ENCODE measurements at regions not wholly inside any gene's neighbourhood (a gene's known extent, or its start where the extent isn't known, plus 50 kb on each side); places are given as distances from the start of the nearest gene placed in this dataset.

DNA sequence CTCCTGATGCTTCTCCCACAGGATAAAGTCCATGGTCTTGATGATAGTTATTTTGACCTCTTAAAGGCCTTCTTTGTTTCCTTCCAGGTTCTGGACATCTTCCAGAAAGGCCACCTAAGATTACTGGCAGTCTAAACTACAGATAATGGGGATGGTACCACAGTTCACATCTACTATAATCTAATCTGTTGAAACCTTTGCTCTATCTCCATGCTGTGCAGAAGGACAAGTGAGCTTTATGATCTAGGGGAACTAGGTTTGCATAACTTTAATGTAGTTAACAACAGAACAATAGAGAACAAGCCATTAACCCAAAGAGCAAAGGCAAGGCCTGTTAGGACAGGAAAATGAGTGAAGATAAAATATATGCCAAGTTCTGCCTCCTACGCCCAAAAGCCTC lies 103.9 kb upstream of the KLHL13 start:
- TF ChIP-seq, protein P1, sequence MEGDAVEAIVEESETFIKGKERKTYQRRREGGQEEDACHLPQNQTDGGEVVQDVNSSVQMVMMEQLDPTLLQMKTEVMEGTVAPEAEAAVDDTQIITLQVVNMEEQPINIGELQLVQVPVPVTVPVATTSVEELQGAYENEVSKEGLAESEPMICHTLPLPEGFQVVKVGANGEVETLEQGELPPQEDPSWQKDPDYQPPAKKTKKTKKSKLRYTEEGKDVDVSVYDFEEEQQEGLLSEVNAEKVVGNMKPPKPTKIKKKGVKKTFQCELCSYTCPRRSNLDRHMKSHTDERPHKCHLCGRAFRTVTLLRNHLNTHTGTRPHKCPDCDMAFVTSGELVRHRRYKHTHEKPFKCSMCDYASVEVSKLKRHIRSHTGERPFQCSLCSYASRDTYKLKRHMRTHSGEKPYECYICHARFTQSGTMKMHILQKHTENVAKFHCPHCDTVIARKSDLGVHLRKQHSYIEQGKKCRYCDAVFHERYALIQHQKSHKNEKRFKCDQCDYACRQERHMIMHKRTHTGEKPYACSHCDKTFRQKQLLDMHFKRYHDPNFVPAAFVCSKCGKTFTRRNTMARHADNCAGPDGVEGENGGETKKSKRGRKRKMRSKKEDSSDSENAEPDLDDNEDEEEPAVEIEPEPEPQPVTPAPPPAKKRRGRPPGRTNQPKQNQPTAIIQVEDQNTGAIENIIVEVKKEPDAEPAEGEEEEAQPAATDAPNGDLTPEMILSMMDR (IDR thresholded peaks at IDR 0.05; ENCODE audit: low read depth, low read length): no peak
- H3K4me3 ChIP-seq (ENCODE audit: low read depth, low read length): no peak overlapping the region
- peaks cover 48% of the 10 kb centered on the region for H3K27me3 ChIP-seq (ENCODE audit: insufficient read depth, low read depth, severe bottlenecking)
- H3K27ac ChIP-seq: no peak overlapping the region
- H3K9me3 ChIP-seq (ENCODE audit: severe bottlenecking): no peaks in the 10 kb centered on the region
- DNase-seq: no peak
- no peaks in the 10 kb centered on the region for H3K36me3 ChIP-seq

DNA sequence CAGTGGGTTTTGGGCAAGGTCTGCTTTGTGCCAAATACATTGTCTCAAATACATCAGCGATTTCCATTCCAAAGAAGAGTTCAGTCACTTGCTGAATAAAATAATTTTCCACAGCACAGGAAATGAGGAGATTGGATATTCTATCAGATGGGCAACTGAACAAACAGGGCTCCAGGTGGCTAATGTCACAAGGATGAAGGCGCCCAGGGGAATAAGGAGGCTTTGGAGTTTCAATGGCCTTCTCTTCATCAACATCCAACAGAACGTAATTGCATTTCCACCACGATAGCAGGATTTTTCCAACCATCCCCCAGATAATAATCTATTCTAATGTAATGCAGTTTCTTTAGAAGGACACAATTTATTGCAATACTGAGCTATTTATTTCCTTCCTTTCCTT lies 104.7 kb upstream of the KLHL13 start:
- peaks cover 53% of the 10 kb centered on the region for H3K27me3 ChIP-seq (ENCODE audit: insufficient read depth, low read depth, severe bottlenecking)
- TF ChIP-seq, protein P1 (IDR thresholded peaks at IDR 0.05; ENCODE audit: low read depth, low read length): no peak
- no peaks in the 10 kb centered on the region for H3K9me3 ChIP-seq (ENCODE audit: severe bottlenecking)
- H3K27ac ChIP-seq: no peak overlapping the region
- no peak overlapping the region for H3K4me3 ChIP-seq (ENCODE audit: low read depth, low read length)
- H3K36me3 ChIP-seq: no peaks in the 10 kb centered on the region
- DNase-seq: no peak

DNA sequence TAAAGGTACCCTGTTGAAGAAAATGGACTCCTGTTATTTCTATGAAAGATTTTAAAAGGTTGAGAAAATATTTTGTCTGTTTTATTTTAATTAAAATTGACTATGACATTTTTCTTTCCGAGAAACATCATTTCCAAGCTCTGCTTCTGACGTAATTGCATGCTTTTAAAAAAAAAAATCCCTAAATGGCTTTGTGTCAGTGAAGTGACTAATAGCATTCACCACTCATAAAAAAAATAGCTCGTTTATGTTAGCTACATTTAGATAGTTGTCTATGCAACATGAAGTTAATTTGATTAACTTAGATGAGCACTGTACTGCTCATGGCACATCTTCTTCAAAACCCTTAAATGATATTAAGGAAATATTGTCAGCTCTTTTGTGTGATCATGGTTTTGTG lies 105.1 kb upstream of the KLHL13 start:
- Histone ChIP-seq H3K9me3 (ENCODE audit: severe bottlenecking) (no peaks in the 10 kb centered on the region), H3K4me3 (ENCODE audit: low read depth, low read length) (no peak overlapping the region), H3K36me3 (no peaks in the 10 kb centered on the region), H3K27me3 (ENCODE audit: insufficient read depth, low read depth, severe bottlenecking) (peaks cover 53% of the 10 kb centered on the region), H3K27ac (no peak overlapping the region)
- TF ChIP-seq, protein P1 (IDR thresholded peaks at IDR 0.05; ENCODE audit: low read depth, low read length): no peak
- no peak for DNase-seq

DNA sequence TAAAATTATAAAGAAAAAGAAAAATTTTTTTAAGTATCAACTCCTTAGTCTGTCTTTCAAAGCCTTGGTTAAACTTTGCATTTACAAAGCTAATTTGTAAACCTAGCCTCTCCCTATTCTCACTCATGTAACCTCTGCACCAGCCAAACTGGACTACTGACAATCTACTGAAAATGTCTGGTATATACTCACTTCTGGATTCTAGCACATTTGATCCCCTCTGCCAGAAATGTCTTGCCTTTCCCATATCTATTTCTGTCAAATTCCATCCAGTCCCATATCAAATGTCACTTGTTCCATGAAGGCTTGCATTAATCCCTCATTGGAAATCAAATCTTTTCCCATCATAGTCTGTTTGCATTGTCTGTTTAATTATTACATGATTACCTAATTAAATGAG lies 105.8 kb upstream of the KLHL13 start:
- H3K4me3 ChIP-seq (ENCODE audit: low read depth, low read length): no peak overlapping the region
- no peak for DNase-seq
- H3K36me3 ChIP-seq: no peaks in the 10 kb centered on the region
- no peak overlapping the region for H3K27ac ChIP-seq
- TF ChIP-seq, protein P1 (IDR thresholded peaks at IDR 0.05; ENCODE audit: low read depth, low read length): no peak
- H3K9me3 ChIP-seq (ENCODE audit: severe bottlenecking): no peaks in the 10 kb centered on the region
- peaks cover 51% of the 10 kb centered on the region for H3K27me3 ChIP-seq (ENCODE audit: insufficient read depth, low read depth, severe bottlenecking)

DNA sequence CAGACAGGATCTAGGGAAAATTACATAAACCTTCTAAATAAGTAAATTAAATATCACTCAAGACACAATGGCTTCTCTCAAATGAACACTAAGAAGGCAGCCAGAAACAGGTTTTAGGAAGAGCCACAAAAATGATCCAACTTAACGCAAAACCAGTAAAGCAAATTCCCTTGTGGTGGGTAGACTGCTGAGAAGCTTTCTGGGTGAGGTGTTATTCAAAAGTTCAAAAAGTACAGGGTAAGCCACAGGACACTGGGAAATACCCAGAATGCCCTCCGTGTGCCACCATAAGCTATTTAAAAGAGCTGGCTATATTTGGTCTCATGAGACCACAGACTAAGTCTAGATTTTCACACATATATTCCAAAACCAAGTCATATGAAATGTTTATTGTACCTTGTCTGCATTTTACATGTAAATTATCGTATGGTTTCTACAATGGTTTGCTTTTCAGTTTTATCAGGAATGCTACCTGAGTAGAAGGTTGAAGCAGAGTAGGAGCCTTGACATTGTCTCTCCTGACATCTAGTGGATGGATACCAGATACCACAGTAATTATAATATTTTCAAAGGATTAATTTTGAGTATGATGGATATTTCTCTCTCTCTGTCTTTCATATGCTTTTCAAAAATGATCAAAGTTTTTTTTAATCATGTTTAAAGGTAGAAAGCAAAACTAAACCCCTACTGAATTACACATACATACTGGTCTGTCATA lies 109.3 kb upstream of the KLHL13 start:
- TF ChIP-seq, protein P1 (IDR thresholded peaks at IDR 0.05; ENCODE audit: low read depth, low read length): 0 out of 2 replicates have a peak, but pooled peaks have one; percentile 9
- no peak overlapping the region for H3K27ac ChIP-seq
- no peaks in the 10 kb centered on the region for H3K9me3 ChIP-seq (ENCODE audit: severe bottlenecking)
- H3K36me3 ChIP-seq: no peaks in the 10 kb centered on the region
- no peak overlapping the region for H3K4me3 ChIP-seq (ENCODE audit: low read depth, low read length)
- peaks cover 60% of the 10 kb centered on the region for H3K27me3 ChIP-seq (ENCODE audit: insufficient read depth, low read depth, severe bottlenecking)
- no peak for DNase-seq

DNA sequence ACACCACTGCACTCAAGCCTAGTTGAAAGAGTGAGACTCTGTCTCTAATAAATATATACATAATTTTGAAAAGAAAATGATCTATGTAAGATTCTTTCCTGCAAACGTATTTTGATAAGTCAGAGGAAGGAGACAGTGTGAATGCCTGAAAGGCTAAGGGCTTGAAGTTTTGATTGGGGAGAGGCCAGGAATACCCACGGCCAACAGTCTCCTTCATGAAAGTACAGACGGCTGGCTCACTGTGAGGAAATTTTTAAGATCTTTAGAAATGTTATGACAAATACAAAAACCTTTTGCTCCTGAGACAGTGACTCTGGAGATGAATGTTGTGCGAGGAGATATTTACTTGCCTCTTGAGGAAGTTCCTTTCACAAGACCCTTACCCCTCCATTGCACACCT lies 111.4 kb upstream of the KLHL13 start:
- Histone ChIP-seq H3K27ac (no peak overlapping the region), H3K36me3 (no peaks in the 10 kb centered on the region), H3K9me3 (ENCODE audit: severe bottlenecking) (no peaks in the 10 kb centered on the region), H3K27me3 (ENCODE audit: insufficient read depth, low read depth, severe bottlenecking) (peaks cover 62% of the 10 kb centered on the region), H3K4me3 (ENCODE audit: low read depth, low read length) (no peak overlapping the region)
- TF ChIP-seq, protein P1 (IDR thresholded peaks at IDR 0.05; ENCODE audit: low read depth, low read length): no peak
- no peak for DNase-seq

Data from WERI-Rb-1 (cell line).